Choroid plexus epithelial cell (primary cell): ENCODE measurements at regions not wholly inside any gene's neighbourhood (a gene's known extent, or its start where the extent isn't known, plus 50 kb on each side); places are given as distances from the start of the nearest gene placed in this dataset.

ENCODE experiments used
- DNase-seq: peaks from one replicate; pipeline ENCODE4 v3.0.0-alpha.2; 2010; ENCODE audit warnings: low read depth
- H3K4me3 ChIP-seq: 2 replicates; pipeline ENCODE4 v1.5.1; 2011; ENCODE audit warnings: low read depth, mild to moderate bottlenecking, control low read depth, low read length, moderate library complexity
- TF ChIP-seq, protein P1 (sequence below): conservative IDR thresholded peaks from 2 replicates; pipeline ENCODE4 v1.5.1; 2011; ENCODE audit warnings: low read depth, mild to moderate bottlenecking, control low read depth, inconsistent platforms, low read length, moderate library complexity

DNA sequence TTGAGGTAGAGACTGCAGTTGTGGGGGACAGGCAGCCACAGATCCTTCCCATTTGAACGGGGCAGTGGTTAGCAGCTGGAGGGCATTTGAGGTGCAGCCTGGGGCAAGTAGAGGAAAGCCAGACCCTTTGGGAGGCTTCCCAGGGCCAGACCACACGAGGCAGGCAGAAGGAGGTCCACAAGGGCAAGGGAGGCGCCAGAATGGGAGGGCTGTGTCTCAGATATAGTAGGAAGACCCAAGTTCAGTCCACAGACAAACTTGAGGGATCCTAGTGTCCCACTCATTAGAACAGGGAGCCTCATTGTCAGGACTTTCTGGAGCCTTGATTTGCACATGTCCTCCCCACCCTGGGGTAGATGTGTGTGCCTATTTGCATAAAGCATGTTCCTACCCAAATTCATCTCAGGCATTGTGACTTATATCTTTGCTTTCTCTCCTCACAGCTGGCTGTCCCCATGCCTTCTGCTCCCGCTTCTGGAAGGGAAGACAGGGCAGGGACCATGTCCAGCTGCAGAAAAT is 166.0 kb downstream of the VEGFA start:
- TF ChIP-seq, protein P1, sequence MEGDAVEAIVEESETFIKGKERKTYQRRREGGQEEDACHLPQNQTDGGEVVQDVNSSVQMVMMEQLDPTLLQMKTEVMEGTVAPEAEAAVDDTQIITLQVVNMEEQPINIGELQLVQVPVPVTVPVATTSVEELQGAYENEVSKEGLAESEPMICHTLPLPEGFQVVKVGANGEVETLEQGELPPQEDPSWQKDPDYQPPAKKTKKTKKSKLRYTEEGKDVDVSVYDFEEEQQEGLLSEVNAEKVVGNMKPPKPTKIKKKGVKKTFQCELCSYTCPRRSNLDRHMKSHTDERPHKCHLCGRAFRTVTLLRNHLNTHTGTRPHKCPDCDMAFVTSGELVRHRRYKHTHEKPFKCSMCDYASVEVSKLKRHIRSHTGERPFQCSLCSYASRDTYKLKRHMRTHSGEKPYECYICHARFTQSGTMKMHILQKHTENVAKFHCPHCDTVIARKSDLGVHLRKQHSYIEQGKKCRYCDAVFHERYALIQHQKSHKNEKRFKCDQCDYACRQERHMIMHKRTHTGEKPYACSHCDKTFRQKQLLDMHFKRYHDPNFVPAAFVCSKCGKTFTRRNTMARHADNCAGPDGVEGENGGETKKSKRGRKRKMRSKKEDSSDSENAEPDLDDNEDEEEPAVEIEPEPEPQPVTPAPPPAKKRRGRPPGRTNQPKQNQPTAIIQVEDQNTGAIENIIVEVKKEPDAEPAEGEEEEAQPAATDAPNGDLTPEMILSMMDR = no peak
- H3K4me3 ChIP-seq = no peak overlapping the region
- DNase-seq = no peak

DNA sequence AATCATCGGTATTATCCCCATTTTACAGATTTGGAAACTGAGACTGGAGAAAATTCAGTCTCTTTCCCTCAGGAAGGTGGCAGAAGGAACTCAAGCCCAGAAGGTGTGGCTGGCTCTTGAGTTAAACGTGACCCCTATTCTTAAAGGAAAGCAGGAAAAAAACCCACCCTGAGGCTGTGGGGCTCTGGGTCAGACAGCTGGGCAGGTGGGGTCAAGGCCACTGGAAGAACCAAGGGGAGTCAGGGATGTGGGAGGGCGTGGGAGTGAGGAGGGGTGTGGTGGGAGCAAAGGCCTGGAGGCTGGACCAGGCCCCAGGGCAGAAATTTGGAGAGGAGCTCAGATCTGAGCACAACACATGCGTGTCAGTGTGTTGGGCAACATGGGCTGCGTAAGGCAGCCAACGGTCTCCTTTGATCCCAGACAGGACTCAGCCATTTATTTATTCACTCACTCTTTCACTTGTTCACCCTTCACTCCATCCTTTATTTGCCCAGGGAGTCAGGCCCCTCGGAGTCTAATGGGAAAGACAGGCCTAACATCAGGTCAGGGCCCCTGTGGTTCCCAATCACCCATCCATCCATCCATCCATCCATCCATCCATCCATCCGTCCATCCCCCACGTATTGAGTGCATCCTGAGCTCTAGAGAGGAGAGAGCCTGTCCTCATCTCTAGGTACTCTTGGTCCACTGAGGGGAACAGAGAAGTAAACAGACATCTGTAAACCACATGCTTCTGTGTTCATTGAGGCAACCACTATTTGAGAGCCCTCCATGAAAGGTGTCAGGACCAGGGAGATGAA is 165.0 kb downstream of the VEGFA start:
- TF ChIP-seq, protein P1 = no peak
- DNase-seq = no peak
- no peak overlapping the region for H3K4me3 ChIP-seq

DNA sequence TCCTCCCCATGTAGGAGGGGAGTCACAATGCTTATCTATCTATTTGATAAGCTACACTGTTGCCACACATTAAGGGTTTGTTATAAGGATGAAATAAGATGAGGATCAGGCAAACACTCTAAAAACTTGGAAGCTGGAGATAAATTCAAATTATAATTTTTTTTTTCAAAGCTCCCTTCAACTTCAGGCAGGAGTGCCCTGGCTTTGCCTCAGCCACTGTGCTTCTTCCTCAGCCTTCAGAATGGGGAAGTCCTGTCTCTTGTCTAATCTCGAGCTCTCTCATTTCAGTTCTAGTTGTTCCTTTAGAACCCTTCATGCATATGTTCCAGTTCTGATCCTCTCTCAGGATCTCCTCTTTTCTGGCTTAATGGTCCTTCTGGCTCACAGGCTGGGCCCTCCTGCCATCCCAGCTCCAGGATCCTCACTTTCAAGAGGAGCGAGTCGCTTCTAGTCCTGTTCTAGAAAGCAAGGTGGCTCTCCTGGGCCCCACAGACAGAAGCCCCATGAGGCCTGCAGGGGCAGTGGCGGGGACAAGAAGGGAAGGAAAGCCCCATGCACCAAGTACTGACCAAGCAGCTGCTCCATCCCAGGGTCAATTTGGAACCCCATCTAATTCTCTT is 164.3 kb downstream of the VEGFA start:
- TF ChIP-seq, protein P1 = no peak
- DNase-seq = no peak
- no peak overlapping the region for H3K4me3 ChIP-seq

DNA sequence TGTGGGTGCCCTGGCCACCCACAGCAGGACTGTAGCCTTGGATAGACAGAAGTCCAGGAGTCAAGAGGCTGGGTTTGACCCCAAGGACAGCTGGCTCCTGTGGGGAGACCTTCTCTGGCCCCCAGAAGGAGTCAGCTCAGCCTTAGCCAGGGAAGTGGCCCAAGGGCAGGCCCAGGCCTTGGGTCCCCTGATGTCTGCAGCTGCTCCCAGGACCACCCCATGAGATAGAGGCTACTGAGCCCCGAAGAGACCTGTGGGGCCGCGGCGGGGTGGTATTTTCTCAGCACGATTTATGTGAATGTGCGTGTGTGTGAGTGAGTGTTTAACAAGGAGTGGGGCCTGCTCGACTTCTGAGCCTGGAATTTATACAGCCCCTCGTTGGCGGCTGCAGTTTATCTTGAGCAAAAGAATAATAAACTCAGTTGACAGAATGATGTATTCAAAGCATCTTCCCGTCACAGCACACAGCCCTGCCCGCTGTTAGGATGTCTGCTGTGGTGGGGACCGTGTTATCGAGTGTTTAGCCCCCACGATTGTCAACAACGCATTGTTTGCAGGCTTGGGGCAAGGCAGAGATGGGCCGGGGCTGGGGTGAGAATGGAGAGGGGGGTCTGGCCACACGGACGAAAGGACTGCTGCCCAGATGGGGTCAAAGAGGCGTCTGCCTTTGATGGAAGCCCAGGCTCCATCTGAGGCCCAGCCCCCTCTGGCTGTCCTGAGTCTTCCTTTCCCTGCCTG is 163.3 kb downstream of the VEGFA start:
- peak; percentile 30 for DNase-seq
- H3K4me3 ChIP-seq = no peak overlapping the region
- TF ChIP-seq, protein P1 = no peak

DNA sequence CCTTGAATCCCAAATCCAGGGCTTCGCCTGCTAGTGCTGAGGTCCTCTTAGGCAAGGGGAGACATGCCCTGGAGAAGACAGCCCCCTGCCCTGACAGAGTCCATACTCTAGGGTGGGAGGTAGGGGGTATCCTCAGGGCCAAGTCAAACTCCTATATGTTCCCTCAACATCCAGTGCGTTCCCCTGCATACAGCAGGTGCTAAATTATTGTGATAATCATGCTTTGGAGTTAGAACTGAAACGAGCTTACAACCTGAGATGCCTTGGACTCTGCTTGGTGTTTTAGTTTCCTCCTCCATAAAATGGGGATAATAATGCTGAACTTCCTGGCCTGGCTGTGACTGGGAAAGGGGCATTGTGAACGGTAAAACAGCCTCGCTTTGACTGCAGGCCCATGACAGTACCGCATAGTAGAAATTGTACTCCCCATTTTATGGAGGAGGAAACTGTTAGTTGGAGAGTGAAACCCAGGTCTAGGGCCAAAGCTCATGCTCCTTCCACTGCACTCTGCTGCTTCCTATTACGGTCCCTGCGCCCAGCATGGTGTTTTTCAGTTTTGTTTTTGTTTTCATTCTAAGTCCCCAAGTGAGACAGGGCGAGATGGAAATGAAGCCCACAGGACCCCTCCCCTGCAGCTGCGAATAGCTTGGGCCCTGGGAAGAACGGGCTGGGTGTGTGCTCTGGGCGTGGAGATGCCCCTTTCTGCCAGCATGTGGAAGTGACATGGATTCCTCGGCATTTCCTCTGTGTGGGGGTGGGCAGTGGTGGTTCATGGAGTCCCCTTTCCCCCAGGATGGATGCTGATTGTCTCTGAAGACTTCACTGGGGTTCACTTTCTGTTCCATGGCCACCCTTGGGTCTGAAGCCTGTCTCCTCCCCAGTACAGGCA is 162.5 kb downstream of the VEGFA start:
- no peak overlapping the region for H3K4me3 ChIP-seq

GRCh38 chr6:43931201-43931600 is 161.2 kb downstream of the VEGFA start:
- TF ChIP-seq, protein P1 = no peak
- no peak for DNase-seq
- H3K4me3 ChIP-seq = no peak overlapping the region

More for the DNA sequence above, 162.5 kb downstream of the VEGFA start:
- TF ChIP-seq, protein P1 = no peak
- DNase-seq = no peak
